Daoy (cell line): ENCODE measurements at regions not wholly inside any gene's neighbourhood (a gene's known extent, or its start where the extent isn't known, plus 50 kb on each side); places are given as distances from the start of the nearest gene placed in this dataset.
"Not testable (repeated sequence)": the region's sequence is repeated elsewhere in the genome, so short reads cannot be mapped to it uniquely, and the experiment has no call there.

Experiments used
- DNase-seq: peaks from one replicate; pipeline ENCODE4 v3.0.0-alpha.2; 2015; ENCODE audit warnings: low read depth

DNA sequence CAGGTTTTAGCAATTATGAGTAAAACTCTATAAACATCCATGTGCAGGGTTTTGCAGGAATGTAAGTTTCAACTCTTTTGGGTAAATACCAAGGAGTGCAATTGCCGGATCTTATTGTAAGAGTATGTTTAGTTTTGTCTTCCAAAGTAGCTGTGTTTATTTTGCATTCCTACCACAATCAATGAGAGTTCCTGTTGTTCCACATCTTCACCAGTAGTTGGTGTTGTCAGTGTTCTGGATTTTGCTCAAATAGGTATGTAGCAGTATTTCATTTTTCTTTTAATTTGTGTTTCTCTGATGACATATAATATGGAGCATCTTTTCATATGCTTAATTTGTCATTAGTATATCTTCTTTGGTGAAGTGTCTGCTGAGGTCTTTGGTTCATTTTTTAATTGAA, 185.1 kb upstream of the GALNT15 start:
- DNase-seq = no peak

DNA sequence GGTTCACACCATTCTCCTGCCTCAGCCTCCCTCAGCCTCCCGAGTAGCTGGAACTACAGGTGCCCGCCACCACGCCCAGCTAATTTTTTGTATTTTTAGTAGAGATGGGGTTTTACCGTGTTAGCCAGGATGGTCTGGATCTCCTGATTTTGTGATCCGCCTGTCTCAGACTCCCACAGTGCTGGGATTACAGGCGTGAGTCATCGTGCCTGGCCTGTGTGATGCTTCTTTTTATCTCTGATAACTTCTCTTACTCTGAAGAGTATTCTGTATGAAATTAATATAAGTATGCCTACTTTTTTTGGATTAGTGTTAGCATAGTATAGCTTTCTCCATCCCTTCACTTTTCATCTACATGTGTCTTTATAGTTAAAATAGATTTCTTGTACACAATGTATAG, 180.8 kb upstream of the GALNT15 start:
- DNase-seq = peak; percentile 23

DNA sequence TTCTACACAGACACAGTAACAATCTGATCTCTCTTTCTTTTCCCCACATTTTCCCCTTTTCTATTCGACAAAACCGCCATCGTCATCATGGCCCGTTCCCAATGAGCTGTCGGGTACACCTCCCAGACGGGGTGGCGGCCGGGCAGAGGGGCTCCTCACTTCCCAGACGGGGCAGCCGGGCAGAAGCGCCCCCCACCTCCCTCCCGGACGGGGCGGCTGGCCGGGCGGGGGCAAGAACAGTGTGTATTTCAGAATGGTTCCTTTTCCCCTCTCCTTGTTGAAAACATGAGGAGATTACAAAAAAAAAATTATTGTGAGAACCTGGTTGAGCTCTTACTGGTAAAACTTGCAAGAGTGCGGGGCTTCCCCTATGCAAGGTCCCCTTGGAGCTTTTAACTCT, 178.0 kb upstream of the GALNT15 start:
- not testable (repeated sequence) for DNase-seq

DNA sequence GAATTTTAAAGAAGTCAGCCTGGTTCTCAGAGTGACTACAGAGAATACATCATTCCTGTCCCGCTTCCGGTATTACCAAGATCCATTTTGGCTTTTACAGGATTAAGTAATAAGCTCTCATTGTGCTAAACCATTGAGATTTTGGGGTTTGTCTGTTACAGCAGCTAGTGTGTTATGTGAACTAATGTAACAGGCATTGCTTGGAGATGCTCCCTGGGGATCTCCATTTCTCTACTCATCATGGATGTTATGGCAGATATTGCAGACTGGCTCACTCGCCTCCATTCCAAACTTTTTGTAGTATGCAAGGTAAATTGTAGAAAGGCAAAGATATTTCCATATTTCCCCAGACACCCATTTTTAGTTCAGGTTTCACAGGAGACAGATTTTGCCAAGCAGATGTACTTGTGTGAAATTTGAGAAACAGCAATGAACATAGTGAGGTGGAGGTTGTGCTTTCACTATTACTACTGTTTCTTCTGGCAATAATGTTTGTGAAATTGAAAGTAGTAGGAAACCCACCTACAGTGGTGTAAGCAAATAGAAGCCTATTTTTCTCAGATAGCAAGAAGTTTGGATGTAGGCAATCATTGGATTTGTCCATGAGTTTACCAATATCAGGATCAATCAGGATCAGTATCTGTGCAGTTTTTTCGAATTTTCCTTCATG, 177.1 kb upstream of the GALNT15 start:
- DNase-seq = no peak

DNA sequence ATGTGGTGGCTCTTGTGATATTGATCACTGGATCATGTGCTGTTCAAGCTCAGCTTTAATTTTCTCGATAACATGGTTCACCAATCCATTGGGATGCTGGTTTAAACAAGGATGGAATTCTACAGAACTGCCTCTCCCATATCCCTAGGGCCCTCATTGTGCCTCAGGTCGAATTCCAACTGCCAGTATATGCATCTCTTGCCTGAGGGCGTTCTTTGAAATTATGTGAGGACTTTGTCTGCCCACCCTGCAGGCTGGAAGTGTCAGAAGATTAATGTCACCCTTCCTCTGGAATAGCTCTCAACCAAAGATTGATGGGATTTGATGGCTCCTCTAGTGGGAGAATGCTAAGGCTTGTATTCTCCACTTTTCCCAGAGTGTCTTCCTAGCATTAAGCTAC, 175.6 kb upstream of the GALNT15 start:
- DNase-seq = no peak

DNA sequence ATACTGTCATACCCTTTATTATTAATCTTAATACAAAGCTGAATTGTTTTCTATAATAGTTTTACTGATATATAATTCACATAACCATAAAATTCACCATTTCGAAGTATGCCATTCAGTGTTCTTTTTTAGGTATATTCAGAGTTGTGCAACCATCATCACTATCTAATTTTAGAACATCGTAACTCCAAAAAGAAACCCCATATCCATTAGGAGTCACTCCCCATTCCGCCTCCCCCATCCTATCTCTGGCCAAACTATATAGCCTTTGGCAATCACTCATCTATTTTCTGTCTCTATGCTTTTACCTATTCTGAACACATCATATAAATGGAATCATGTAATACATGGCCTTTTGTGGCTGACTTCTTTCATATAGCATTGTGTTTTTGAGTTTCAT, 169.7 kb upstream of the GALNT15 start:
- no peak for DNase-seq

DNA sequence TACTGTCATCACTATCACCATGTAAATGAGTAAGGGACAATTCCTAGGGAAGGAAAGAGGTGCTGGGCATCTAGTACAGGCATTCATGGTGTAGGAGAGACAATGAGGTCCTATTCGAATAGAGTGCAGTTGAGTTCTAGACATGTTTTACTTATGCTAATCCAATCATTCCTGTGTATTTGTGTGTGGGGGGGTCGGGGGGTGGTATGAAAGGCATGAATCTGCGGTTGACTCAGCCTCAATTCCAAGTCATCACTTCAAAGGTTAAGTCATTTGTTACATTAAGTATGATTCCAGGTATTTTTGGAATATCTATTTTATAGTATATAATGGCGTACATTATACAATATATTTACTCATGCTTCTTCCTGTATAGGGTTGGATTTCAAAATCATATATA, 163.1 kb upstream of the GALNT15 start:
- no peak for DNase-seq

DNA sequence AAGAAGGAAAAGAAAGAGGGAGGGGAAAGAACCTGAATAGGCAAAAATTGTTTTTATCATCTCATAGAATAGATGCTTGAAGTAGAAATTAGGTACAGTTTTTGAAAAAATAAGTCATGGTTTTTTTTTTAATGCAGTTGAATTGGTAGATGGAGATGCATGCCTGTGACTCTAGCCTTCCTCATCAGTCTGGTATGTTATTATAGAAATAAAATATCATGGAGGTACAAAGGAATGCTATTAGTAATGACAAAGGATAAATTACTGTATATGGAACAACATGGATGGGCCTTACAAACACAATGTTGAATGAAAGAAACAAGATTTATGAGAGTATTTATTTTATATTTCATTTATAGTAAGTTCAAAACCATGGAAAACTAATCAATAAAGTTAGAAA, 162.4 kb upstream of the GALNT15 start:
- DNase-seq = no peak

DNA sequence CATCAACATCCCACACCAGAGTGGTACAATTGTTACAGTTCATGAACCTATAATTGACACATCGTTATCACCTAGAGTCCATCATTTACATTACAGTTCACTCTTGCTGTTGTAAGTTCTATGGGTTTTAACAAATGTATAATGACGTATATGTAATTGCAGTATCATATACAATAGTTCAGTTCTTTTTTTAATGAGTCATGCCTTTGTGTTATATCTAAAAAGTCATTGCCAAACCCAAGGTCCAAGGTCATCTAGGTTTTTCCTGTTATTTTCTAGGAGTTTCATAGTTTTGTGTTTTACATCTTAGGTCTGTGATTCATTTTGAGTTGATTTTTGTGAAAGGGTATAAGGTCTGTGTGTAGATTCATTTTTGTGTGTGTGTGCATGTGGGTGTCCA, 160.9 kb upstream of the GALNT15 start:
- DNase-seq = no peak

DNA sequence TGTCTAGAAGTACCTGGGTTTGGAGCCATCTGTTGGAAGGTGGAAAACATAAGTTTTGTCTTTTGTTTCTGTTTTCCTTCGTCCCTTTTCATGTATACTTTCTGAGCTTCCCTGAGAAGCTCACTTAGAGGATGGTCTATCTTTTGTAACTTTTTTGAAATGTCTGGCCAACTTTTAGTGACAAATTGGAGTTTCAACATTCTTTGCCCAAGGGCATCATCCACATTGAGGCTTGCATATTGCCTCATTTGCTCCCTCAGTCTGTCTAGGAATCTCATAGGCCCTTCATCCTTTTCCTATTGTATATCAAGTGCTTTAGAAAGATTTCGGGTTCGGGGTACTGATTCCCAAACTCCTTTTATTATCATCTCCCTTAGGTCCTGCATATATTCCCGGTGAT, 152.7 kb upstream of the GALNT15 start:
- not testable (repeated sequence) for DNase-seq

DNA sequence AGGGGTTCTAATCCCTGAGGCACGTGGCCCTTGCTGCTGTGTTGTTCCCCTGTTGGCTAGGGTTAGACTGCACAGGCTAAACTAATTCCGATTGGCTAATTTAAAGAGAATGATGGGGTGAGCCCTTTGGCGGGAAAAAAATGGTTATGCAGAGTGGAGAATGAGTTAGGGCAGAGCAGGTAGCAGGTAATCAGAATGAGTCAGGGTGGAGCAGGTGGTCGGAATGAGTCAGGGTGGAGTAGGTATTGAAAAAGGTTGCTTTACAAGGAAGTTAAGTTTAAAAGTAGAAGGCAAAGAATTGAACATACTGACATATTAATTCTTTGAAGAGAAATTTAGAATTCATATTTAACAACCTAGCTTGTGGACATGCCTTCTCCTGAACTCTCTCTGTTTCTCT, 150.6 kb upstream of the GALNT15 start:
- not testable (repeated sequence) for DNase-seq

DNA sequence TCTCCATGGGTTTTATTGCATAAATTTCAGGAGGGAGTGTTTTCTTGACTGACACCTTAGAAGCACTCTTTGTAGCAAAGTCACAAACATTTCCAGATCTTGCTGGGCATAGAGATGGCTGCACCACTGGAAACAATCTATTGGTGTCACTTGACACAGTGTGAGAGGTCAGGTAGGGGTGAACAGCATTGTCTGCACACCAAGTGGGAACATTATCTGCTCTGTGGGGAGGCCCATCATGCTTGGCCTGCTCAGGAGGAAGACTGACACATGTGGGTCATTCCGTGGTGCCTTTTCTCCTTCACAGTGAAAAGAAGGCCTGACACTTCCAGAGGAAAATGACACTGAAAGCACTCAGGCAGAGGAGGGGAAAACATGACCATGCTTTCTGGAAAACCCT, 149.9 kb upstream of the GALNT15 start:
- DNase-seq = no peak

DNA sequence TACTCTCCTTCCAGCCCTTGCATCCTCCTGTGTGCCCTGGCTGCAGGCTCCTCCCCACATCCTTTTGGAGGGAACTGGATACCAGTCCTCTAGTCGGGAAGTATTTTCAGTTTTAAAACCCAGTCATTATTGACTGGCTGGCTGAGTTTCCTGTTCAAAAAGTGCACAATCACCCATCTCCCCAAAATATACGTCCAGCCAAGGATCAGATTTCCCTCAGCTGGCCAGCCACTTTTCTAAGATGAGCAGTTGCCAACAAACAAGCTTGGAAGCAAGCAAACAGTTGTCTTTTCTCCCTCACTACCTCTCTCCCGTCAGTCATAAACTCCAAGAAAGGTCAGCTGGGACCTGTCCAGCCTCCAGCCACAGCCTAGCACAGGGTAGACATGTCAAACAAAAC, 147.7 kb upstream of the GALNT15 start:
- DNase-seq = no peak

DNA sequence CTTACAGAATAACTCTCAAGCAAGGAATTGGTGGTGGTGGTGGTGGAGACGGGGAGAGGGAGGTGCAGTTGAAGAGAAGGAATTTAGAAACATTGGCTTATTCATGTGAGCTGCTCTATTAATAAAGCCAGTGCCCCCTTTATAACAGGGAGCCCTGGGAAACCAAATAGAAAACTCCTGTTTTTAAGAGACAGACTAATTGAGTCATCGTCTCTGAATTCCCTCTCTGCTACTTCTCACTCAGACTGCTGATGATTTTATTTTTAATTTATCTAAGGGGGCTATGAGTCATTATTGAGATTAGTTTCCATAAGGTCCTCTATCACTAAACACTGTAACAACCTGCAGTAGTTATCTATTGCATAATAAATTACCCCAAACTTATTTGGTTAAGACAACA, 145.9 kb upstream of the GALNT15 start:
- peak; percentile 12 for DNase-seq

DNA sequence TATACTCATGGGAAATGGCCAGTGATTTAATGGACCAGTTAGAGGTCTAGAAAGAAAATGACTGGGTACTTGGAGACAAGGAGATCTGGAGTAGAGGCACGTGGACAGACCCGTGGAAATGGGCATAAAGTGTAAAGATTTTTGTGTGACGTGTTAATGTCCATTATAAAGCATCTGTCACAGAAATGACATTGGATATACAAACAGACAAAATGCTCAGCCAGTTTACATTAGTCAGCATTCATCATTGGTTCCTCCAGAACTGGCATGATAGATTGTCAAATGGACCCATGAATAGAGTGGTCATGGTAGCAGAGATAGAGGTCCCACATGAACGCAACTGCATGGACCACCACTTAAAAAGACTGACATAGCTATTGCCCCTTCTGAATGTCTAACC, 144.1 kb upstream of the GALNT15 start:
- no peak for DNase-seq

DNA sequence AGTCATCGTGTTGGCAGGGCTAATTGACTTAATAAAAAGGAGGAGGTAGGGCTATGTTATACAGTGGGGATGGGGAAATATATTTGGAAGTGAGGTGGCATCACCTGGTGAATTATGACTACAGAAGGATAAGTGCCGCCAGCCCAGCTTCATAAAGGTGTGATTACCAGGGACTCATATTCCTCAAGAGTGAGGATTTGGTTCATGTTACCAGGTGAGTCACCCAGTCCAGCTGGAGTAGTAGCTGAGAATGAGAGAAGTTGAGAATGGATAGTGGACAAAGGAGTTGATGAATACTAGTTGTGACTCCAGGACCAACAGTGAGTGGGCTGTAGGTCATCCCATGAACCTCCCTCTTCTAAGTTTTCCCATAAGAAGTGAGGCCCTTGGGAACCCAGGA, 143.0 kb upstream of the GALNT15 start:
- DNase-seq = no peak

DNA sequence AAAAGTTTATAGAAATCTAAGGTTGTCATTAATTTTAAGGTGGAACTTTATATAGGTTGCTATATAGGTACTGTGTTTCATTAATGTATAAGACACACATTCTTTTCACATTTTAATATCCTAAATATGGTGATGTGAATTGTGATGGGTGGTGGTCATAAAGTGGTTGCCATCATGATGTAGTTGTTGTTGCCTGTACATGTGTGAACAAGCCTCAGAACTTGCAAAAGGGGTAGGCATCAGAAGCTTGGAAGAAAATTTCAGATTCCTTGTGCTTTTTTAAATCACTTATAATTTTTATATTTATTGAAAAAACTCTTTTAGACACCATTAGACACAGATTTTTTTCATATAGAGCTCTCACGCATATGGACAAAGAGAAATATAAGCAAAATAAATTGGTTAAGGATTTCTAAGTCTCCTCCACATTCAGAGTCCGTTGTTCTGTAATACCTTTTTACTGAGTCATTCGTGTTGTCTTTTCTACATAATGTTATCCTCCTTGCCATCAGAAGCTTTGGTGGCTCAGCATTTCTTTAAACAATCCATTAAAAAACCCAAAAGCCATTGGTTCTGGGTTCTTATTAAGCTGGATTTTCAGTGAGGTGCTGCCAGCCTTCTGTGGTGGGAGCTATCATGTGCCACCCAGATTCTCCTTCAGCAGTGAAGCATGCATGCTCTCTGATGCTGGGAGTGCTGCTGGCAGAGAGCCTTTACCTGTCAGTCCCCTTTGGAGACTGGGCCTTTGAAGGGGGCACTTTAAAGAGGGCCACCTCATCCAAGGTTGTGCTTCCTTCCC, 140.4 kb upstream of the GALNT15 start:
- no peak for DNase-seq

DNA sequence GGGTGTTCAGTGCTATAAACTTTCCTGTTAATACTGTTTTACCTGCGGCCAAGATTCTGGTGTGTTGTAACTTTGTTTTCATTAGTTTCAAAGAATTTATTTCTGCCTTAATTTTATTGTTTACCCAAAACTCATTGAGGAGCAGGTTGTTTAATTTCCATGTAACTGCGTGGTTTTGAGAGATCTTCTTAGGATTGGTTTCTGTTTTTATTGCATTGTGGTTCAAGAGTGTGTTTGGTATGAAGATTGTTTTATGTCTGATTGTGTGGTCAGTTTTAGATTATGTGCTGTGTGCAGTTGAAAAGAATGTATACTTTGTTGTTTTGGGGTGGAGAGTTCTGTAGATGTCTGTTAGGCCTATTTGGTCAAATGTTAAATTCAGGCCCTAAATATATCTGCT, 133.5 kb upstream of the GALNT15 start:
- no peak for DNase-seq

DNA sequence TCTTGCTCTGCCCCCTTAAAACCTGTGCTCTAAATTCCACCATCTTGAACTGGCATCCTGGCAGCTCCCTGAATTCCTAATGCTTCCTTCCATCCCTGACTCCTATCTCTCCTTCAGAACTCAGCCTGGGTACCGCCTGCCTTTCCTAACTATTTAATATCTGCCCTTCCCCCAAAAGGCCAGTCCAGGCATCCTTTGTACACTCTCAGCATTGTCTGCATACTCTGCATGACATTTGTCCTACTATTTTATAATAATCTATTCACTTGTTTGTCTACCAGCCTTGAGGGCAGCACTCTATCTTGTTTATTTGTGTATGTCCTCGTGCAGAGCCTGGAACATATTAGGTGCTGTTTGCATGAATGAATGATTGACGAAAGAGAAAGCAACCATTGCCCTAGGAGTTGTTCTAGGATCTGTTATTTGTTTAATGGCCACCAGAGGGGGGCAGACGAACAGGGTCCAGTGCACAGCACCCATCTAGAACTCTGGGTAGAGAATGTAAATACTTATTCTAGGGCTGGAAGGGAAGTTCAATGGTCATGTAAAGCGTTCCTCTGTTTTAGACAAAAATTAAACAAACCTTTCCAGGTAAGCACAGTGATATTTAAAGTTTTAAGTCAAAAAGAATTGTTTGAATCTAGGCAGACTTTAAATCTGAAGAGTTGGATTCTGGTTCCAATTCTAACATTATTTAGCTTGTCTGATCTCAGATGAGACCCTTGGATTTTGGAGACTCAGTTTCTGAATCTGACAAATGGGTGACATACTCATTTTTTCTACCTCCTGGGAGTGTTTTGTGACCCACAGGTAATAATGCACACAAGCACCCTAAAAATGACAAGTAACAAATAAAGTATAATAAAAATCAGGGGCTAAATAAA, 125.8 kb upstream of the GALNT15 start:
- DNase-seq = peak; percentile 64

DNA sequence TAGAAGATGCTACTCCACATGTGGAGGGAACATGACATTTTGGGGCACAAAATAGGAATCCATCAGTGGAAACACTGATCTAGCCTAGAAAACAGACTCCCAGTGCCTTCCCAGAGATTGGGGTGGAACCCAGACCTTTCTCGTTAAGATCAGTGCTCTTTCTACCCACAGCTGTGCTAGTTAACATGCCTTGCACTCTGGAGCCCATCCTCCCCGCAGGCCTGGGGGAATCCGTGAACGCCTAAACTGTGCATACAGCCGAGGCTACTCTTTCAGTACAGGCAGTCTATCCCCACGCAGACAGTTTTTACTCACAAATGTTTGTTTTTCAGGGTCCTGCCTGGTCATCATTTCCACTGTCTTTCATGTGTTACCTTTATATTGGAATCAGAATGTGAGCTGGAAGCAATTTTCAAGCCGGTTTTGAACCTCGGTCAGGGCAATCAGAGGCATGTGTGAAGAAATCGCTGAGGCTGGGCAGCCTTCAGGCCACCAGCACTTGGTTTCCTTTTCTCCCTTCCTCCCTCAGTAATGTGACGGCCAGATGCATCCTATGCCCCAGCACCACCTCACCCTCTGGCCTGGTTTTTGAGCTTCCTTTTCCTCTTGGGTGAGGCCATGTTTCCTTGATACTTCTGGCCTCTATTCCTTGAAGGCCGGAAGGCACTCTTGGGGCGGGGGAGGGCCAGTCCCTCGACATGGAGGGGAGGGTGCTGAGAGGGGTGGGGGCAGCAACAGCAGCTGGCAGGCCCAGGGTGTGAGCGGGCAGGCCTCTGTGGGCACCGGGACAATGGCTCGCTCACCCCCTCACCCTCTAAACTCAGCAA, 123.6 kb upstream of the GALNT15 start:
- no peak for DNase-seq

DNA sequence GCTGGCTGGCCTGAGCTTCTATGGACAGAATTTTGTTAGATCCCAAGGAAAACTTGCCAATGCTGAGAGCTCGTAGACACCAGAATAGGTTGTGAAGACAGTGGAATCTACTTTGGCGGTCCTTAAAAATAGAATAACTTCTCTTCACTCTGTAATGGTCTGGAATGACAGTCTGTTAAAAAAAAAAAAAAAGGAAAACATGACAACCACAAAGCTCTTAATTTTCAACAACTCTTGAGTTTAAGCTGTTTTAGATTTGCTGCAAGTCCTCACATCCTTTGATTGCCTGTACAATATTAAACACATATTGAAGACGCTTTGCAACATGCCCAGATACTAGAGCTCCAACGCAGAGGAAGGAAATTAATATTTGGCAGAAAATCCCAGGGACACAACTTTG, 122.8 kb upstream of the GALNT15 start:
- DNase-seq = no peak

DNA sequence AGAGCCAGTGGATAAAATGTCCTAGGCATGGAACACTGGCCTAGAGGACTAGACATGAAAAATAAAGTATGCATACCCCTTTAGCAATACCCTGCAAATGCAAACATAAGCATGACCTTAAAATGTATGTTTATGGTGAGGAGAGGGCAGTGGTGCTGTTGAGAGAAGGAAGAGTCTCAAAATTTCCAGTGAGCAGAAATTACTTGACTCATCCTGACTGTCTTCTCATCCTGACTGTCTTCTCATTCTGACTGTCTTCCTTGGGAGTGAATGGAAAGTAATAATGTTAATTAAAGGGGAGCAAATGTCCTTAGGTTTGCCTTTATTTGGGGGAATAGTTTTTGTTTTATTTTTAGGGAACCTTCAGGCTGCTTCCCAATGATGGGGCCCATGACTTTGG, 121.5 kb upstream of the GALNT15 start:
- DNase-seq = no peak
